ENCODE measurements at regions not wholly inside any gene's neighbourhood (a gene's known extent, or its start where the extent isn't known, plus 50 kb on each side); places are given as distances from the start of the nearest gene placed in this dataset.

- TF ChIP-seq MAX (IDR thresholded peaks at IDR 0.05; ENCODE audit: insufficient read depth, insufficient read length) (no peak), CTCF (IDR thresholded peaks at IDR 0.05; ENCODE audit: extremely low read depth in 1 of 2, insufficient read depth in 1 of 2, low read depth in 1 of 2, low read length in 2 of 2) (no peak), EZH2 (IDR thresholded peaks at IDR 0.05; ENCODE audit: borderline replicate concordance, low read depth, low read length, severe bottlenecking) (no peak), POLR2A (IDR thresholded peaks at IDR 0.05; ENCODE audit: low read depth, low read length) (no peak)
These were observed 136.4 kb upstream of the HTR2A start for GRCh38 chr13:47033216-47033615.
